WTC11 (cell line): ENCODE measurements at regions not wholly inside any gene's neighbourhood (a gene's known extent, or its start where the extent isn't known, plus 50 kb on each side); places are given as distances from the start of the nearest gene placed in this dataset.

Source experiments
- ATAC-seq: fragments of 200-7000 bp; cut with Tn5 transposase; 2 replicates; pipeline ENCODE4 v1.10.0; 2021; ENCODE audit warnings: mild to moderate bottlenecking, moderate library complexity
- CTCF ChIA-PET: fragments of 300-600 bp; sonication (Branson Sonifier 250); formaldehyde crosslinking; loops from one replicate; lab custom pipeline; 2021; ENCODE audit warnings: antibody characterized with exemption; lab: Charles Lee
- POLR2A ChIA-PET: fragments of 350-600 bp; sonication (Branson Sonifier 250); formaldehyde crosslinking; loops from one replicate; lab custom pipeline; 2021; ENCODE audit warnings: antibody characterized with exemption; lab: Charles Lee
- DNase-seq: peaks from one replicate; pipeline ENCODE4 v3.0.0; 2021; ENCODE audit warnings: low spot score
- H3K27ac Mint-ChIP-seq: 2 replicates; pipeline ENCODE4 v1.8.0; 2021; ENCODE audit warnings: mixed read lengths
- H3K27me3 Mint-ChIP-seq: 2 replicates; pipeline ENCODE4 v1.8.0; 2021; ENCODE audit warnings: low read depth, mild to moderate bottlenecking, moderate library complexity, mixed read lengths
- H3K36me3 Mint-ChIP-seq: 2 replicates; pipeline ENCODE4 v1.8.0; 2021; ENCODE audit warnings: mixed read lengths
- H3K4me1 Mint-ChIP-seq: 2 replicates; pipeline ENCODE4 v1.8.0; 2022; ENCODE audit warnings: mixed read lengths
- H3K4me3 Mint-ChIP-seq: 2 replicates; pipeline ENCODE4 v1.8.0; 2021; ENCODE audit warnings: mild to moderate bottlenecking, moderate library complexity, mixed read lengths
- H3K9me3 Mint-ChIP-seq: 2 replicates; pipeline ENCODE4 v1.8.0; 2021; ENCODE audit warnings: mixed read lengths
- ATF1 ChIP-seq: sonication (generic); formaldehyde crosslinking; IDR thresholded peaks from 2 replicates; pipeline ENCODE4 v1.8.1; 2023; ENCODE audit warnings: mild to moderate bottlenecking, moderate library complexity, missing genetic modification reagents
- NFATC4 ChIP-seq: fragments of 250-450 bp; sonication (Bioruptor Pico); IDR thresholded peaks from 2 replicates; pipeline ENCODE4 v1.9.0; 2021; ENCODE audit warnings: mild to moderate bottlenecking
- NFE2L1 ChIP-seq: sonication (generic); formaldehyde crosslinking; IDR thresholded peaks from 2 replicates; pipeline ENCODE4 v1.8.1; 2023; ENCODE audit warnings: missing genetic modification reagents
- SP1 ChIP-seq: sonication (generic); formaldehyde crosslinking; conservative IDR thresholded peaks from 2 replicates; pipeline ENCODE4 v1.8.1; 2022; ENCODE audit warnings: missing genetic modification reagents
- ZNF263 ChIP-seq: sonication (generic); formaldehyde crosslinking; IDR thresholded peaks from 2 replicates; pipeline ENCODE4 v1.8.1; 2022; ENCODE audit warnings: low read depth, mild to moderate bottlenecking, moderate library complexity, missing genetic modification reagents
- TF ChIP-seq, protein P1 (sequence below): sonication (generic); formaldehyde crosslinking; IDR thresholded peaks from 2 replicates; pipeline ENCODE4 v1.8.1; 2022; ENCODE audit warnings: mild to moderate bottlenecking, missing genetic modification reagents, moderate library complexity, borderline replicate concordance
- TF ChIP-seq, protein P2 (sequence below): sonication (generic); formaldehyde crosslinking; IDR thresholded peaks from 2 replicates; pipeline ENCODE4 v1.8.1; 2023; ENCODE audit warnings: mild to moderate bottlenecking, missing genetic modification reagents
- TF ChIP-seq, protein P3 (sequence below): fragments of 250-450 bp; sonication (Bioruptor Pico); IDR thresholded peaks from 2 replicates; pipeline ENCODE4 v1.9.0; 2021; ENCODE audit warnings: mild to moderate bottlenecking, borderline replicate concordance
- TF ChIP-seq, protein P4 (sequence below): fragments of 200-600 bp; IDR thresholded peaks from 2 replicates; pipeline ENCODE4 v1.8.0; 2022; ENCODE audit warnings: antibody characterized with exemption
- TF ChIP-seq, protein P5 (sequence below): sonication (generic); formaldehyde crosslinking; IDR thresholded peaks from 2 replicates; pipeline ENCODE4 v1.8.0; 2023; ENCODE audit warnings: mild to moderate bottlenecking, missing genetic modification reagents
- TF ChIP-seq, protein P6 (sequence below): sonication (generic); formaldehyde crosslinking; IDR thresholded peaks from 2 replicates; pipeline ENCODE4 v1.8.0; 2022; ENCODE audit warnings: mild to moderate bottlenecking, missing genetic modification reagents
- TF ChIP-seq, protein P7 (sequence below): sonication (generic); formaldehyde crosslinking; IDR thresholded peaks from 2 replicates; pipeline ENCODE4 v1.8.1; 2023; ENCODE audit warnings: mild to moderate bottlenecking, missing genetic modification reagents, moderate library complexity
- TF ChIP-seq, protein P8 (sequence below): sonication (generic); formaldehyde crosslinking; conservative IDR thresholded peaks from 2 replicates; pipeline ENCODE4 v1.8.1; 2023; ENCODE audit warnings: mild to moderate bottlenecking, low read depth, missing genetic modification reagents, moderate library complexity

DNA sequence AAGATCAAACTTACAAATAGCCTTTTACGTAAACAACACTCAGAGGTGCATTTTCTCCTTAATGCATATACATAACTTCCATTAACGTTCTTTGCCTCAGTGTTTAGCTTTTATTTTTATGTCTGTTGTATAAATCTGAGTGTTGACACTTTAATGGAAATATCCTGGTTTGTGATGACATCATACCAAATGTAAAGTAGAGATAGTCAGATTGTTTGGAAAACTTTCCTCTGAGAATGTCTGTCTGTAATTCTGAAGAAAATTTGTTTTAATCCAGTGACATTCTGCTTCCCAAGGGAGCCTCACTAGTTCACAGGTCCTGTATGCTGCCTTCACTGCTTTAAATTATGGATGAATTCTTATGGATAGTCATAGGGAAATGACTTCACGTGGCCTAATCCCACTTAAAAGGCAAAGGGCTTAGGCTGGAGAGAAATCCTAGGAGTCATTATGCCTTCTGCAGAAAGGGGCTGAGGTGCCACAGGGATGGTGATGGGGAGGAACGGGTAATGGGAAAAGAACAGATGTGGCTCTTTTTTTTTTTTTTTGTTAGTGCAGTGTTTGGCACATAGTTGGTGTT, 93.2 kb downstream of the DNAJB9 start:
- Mint-ChIP-seq H3K36me3 (no peaks in the 10 kb centered on the region), H3K27ac (no peak overlapping the region), H3K27me3 (no peaks in the 10 kb centered on the region), H3K4me1 (peaks cover 3% of the 10 kb centered on the region; the same call in 1 of the 2 replicates), H3K4me3 (no peak overlapping the region), H3K9me3 (no peaks in the 10 kb centered on the region)
- no peak for TF ChIP-seq ZNF263 (CRISPR knock-in tag)
- TF ChIP-seq SP1 (CRISPR knock-in tag), result no peak
- TF ChIP-seq, protein P1, sequence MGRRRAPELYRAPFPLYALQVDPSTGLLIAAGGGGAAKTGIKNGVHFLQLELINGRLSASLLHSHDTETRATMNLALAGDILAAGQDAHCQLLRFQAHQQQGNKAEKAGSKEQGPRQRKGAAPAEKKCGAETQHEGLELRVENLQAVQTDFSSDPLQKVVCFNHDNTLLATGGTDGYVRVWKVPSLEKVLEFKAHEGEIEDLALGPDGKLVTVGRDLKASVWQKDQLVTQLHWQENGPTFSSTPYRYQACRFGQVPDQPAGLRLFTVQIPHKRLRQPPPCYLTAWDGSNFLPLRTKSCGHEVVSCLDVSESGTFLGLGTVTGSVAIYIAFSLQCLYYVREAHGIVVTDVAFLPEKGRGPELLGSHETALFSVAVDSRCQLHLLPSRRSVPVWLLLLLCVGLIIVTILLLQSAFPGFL (CRISPR knock-in tag), result no peak
- TF ChIP-seq, protein P2, sequence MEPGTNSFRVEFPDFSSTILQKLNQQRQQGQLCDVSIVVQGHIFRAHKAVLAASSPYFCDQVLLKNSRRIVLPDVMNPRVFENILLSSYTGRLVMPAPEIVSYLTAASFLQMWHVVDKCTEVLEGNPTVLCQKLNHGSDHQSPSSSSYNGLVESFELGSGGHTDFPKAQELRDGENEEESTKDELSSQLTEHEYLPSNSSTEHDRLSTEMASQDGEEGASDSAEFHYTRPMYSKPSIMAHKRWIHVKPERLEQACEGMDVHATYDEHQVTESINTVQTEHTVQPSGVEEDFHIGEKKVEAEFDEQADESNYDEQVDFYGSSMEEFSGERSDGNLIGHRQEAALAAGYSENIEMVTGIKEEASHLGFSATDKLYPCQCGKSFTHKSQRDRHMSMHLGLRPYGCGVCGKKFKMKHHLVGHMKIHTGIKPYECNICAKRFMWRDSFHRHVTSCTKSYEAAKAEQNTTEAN, result no peak
- no peak for TF ChIP-seq NFATC4 (CRISPR knock-in tag)
- TF ChIP-seq NFE2L1, result no peak
- TF ChIP-seq, protein P3, sequence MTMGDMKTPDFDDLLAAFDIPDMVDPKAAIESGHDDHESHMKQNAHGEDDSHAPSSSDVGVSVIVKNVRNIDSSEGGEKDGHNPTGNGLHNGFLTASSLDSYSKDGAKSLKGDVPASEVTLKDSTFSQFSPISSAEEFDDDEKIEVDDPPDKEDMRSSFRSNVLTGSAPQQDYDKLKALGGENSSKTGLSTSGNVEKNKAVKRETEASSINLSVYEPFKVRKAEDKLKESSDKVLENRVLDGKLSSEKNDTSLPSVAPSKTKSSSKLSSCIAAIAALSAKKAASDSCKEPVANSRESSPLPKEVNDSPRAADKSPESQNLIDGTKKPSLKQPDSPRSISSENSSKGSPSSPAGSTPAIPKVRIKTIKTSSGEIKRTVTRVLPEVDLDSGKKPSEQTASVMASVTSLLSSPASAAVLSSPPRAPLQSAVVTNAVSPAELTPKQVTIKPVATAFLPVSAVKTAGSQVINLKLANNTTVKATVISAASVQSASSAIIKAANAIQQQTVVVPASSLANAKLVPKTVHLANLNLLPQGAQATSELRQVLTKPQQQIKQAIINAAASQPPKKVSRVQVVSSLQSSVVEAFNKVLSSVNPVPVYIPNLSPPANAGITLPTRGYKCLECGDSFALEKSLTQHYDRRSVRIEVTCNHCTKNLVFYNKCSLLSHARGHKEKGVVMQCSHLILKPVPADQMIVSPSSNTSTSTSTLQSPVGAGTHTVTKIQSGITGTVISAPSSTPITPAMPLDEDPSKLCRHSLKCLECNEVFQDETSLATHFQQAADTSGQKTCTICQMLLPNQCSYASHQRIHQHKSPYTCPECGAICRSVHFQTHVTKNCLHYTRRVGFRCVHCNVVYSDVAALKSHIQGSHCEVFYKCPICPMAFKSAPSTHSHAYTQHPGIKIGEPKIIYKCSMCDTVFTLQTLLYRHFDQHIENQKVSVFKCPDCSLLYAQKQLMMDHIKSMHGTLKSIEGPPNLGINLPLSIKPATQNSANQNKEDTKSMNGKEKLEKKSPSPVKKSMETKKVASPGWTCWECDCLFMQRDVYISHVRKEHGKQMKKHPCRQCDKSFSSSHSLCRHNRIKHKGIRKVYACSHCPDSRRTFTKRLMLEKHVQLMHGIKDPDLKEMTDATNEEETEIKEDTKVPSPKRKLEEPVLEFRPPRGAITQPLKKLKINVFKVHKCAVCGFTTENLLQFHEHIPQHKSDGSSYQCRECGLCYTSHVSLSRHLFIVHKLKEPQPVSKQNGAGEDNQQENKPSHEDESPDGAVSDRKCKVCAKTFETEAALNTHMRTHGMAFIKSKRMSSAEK, result no peak
- TF ChIP-seq, protein P4, sequence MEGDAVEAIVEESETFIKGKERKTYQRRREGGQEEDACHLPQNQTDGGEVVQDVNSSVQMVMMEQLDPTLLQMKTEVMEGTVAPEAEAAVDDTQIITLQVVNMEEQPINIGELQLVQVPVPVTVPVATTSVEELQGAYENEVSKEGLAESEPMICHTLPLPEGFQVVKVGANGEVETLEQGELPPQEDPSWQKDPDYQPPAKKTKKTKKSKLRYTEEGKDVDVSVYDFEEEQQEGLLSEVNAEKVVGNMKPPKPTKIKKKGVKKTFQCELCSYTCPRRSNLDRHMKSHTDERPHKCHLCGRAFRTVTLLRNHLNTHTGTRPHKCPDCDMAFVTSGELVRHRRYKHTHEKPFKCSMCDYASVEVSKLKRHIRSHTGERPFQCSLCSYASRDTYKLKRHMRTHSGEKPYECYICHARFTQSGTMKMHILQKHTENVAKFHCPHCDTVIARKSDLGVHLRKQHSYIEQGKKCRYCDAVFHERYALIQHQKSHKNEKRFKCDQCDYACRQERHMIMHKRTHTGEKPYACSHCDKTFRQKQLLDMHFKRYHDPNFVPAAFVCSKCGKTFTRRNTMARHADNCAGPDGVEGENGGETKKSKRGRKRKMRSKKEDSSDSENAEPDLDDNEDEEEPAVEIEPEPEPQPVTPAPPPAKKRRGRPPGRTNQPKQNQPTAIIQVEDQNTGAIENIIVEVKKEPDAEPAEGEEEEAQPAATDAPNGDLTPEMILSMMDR, result no peak
- TF ChIP-seq, protein P5, sequence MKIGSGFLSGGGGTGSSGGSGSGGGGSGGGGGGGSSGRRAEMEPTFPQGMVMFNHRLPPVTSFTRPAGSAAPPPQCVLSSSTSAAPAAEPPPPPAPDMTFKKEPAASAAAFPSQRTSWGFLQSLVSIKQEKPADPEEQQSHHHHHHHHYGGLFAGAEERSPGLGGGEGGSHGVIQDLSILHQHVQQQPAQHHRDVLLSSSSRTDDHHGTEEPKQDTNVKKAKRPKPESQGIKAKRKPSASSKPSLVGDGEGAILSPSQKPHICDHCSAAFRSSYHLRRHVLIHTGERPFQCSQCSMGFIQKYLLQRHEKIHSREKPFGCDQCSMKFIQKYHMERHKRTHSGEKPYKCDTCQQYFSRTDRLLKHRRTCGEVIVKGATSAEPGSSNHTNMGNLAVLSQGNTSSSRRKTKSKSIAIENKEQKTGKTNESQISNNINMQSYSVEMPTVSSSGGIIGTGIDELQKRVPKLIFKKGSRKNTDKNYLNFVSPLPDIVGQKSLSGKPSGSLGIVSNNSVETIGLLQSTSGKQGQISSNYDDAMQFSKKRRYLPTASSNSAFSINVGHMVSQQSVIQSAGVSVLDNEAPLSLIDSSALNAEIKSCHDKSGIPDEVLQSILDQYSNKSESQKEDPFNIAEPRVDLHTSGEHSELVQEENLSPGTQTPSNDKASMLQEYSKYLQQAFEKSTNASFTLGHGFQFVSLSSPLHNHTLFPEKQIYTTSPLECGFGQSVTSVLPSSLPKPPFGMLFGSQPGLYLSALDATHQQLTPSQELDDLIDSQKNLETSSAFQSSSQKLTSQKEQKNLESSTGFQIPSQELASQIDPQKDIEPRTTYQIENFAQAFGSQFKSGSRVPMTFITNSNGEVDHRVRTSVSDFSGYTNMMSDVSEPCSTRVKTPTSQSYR (CRISPR knock-in tag), result no peak
- TF ChIP-seq, protein P6, sequence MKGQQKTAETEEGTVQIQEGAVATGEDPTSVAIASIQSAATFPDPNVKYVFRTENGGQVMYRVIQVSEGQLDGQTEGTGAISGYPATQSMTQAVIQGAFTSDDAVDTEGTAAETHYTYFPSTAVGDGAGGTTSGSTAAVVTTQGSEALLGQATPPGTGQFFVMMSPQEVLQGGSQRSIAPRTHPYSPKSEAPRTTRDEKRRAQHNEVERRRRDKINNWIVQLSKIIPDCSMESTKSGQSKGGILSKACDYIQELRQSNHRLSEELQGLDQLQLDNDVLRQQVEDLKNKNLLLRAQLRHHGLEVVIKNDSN (CRISPR knock-in tag), result no peak
- TF ChIP-seq ATF1 (CRISPR knock-in tag), result no peak
- POLR2A ChIA-PET, result interaction anchor here (0.6 kb wide), 1 partner anchor 1713 kb away, joined by 3 read pairs; no protein-coding TSS in a partner anchor
- no peak for ATAC-seq
- CTCF ChIA-PET, result no interaction called here
- no peak for DNase-seq

DNA sequence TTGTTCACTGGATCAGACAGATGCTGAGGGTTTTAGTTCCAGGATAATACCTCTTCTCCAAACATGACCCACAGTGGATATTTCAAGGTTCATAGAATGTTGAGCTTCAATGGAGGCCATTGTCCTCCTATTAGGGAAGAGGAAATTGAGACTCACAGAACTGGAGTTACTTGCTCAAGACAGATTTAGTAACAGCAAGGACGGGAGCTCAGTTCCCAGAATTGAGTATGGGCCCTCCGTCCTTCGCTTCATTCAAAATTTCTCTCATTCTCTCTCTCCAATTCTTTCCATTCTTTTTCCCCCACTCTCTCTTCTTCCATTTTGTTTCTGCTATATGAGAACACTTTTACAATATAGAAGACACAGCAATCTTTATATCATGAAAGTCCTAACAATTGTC, 94.0 kb downstream of the DNAJB9 start:
- DNase-seq, result no peak
- no peak overlapping the region for H3K4me3 Mint-ChIP-seq
- CTCF ChIA-PET, result no interaction called here
- TF ChIP-seq, protein P4, result no peak
- TF ChIP-seq, protein P7, sequence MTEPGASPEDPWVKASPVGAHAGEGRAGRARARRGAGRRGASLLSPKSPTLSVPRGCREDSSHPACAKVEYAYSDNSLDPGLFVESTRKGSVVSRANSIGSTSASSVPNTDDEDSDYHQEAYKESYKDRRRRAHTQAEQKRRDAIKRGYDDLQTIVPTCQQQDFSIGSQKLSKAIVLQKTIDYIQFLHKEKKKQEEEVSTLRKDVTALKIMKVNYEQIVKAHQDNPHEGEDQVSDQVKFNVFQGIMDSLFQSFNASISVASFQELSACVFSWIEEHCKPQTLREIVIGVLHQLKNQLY (CRISPR knock-in tag), result no peak
- TF ChIP-seq, protein P8, sequence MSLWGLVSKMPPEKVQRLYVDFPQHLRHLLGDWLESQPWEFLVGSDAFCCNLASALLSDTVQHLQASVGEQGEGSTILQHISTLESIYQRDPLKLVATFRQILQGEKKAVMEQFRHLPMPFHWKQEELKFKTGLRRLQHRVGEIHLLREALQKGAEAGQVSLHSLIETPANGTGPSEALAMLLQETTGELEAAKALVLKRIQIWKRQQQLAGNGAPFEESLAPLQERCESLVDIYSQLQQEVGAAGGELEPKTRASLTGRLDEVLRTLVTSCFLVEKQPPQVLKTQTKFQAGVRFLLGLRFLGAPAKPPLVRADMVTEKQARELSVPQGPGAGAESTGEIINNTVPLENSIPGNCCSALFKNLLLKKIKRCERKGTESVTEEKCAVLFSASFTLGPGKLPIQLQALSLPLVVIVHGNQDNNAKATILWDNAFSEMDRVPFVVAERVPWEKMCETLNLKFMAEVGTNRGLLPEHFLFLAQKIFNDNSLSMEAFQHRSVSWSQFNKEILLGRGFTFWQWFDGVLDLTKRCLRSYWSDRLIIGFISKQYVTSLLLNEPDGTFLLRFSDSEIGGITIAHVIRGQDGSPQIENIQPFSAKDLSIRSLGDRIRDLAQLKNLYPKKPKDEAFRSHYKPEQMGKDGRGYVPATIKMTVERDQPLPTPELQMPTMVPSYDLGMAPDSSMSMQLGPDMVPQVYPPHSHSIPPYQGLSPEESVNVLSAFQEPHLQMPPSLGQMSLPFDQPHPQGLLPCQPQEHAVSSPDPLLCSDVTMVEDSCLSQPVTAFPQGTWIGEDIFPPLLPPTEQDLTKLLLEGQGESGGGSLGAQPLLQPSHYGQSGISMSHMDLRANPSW (CRISPR knock-in tag), result no peak

More for the DNA sequence above, 94.0 kb downstream of the DNAJB9 start:
- H3K27ac Mint-ChIP-seq, result no peak overlapping the region
- no peaks in the 10 kb centered on the region for H3K27me3 Mint-ChIP-seq
- POLR2A ChIA-PET, result no interaction called here
- H3K9me3 Mint-ChIP-seq, result no peaks in the 10 kb centered on the region
- H3K4me1 Mint-ChIP-seq, result peaks cover 3% of the 10 kb centered on the region; the same call in 1 of the 2 replicates
- no peak for ATAC-seq
- no peaks in the 10 kb centered on the region for H3K36me3 Mint-ChIP-seq
